B cell (primary cell): ENCODE measurements at regions not wholly inside any gene's neighbourhood (a gene's known extent, or its start where the extent isn't known, plus 50 kb on each side); places are given as distances from the start of the nearest gene placed in this dataset.

ENCODE experiments used
- CTCF ChIP-seq: fragments of 200-600 bp; IDR thresholded peaks from one replicate; pipeline ENCODE4 v1.8.0; 2022; ENCODE audit warnings: antibody characterized with exemption, mild to moderate bottlenecking
- EZH2 ChIP-seq: IDR thresholded peaks from 2 replicates; pipeline ENCODE4 v1.6.1; 2012; ENCODE audit warnings: borderline replicate concordance, low read depth, mild to moderate bottlenecking, moderate library complexity, low read length; ENCODE audit not compliant: insufficient read depth, poor library complexity, severe bottlenecking

DNA sequence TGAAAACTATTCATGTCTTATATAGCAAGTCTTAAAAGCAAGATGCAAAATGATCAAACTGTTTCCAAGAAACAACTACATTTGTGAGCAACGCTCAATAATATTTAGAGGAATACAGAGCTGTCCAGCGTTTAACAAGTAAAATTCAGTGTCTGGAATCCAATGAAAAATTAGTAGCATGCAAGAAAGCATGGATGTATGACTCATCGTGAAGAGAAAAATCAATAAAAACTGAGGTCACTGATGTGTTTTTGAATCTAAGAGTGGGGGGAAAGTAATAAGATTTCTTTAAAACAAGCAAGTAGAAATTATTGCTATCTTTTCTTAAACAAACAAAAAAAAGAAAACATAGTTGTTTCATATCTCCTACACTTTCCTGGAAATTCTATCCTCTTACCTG lies 600.3 kb upstream of the GOLIM4 start:
- TF ChIP-seq CTCF (no peak), EZH2 (no peak)
